Lower leg skin (tissue), 3 donors: ENCODE measurements at regions not wholly inside any gene's neighbourhood (a gene's known extent, or its start where the extent isn't known, plus 50 kb on each side); places are given as distances from the start of the nearest gene placed in this dataset.

ENCODE experiments used
- CTCF ChIP-seq, 3 donors: fragments of 450-650 bp; IDR thresholded peaks; one replicate each; pipeline ENCODE4 v1.5.1; 2016; ENCODE audit warnings: antibody characterized with exemption in 3 of 3, mild to moderate bottlenecking in 3 of 3, moderate library complexity in 2 of 3
- POLR2A ChIP-seq, 2 donors: fragments of 450-650 bp; IDR thresholded peaks; one replicate each; pipeline ENCODE4 v1.6.1; 2016 to 2017; ENCODE audit warnings: antibody characterized with exemption in 2 of 2, mild to moderate bottlenecking in 1 of 2, moderate library complexity in 1 of 2

- no peak for TF ChIP-seq POLR2A (IDR thresholded peaks at IDR 0.05)
- no peak for TF ChIP-seq CTCF (IDR thresholded peaks at IDR 0.05)
Measured at GRCh38 chr11:98600786-98601773, 419.7 kb upstream of the CNTN5 start.
